ENCODE measurements at regions not wholly inside any gene's neighbourhood (a gene's known extent, or its start where the extent isn't known, plus 50 kb on each side); places are given as distances from the start of the nearest gene placed in this dataset.
"Not testable (repeated sequence)": the region's sequence is repeated elsewhere in the genome, so short reads cannot be mapped to it uniquely, and the experiment has no call there.

GRCh38 chr2:234405462-234405861, 91.4 kb downstream of the ARL4C start:
- FAIRE-seq, result no peak

- no peak for FAIRE-seq
Observed at GRCh38 chr2:234404957-234405356, 91.9 kb downstream of the ARL4C start.

- no peak for FAIRE-seq
Observed at GRCh38 chr2:234403751-234404150, 93.1 kb downstream of the ARL4C start.

- no peak for FAIRE-seq
Observed at GRCh38 chr2:234403074-234403473, 93.8 kb downstream of the ARL4C start.

- no peak for FAIRE-seq
Observed at GRCh38 chr2:234401426-234401825, 95.5 kb downstream of the ARL4C start.

- no peak for FAIRE-seq
Observed at GRCh38 chr2:234399451-234400246, 97.2 kb downstream of the ARL4C start.

GRCh38 chr2:234398531-234398930, 98.3 kb downstream of the ARL4C start:
- FAIRE-seq, result no peak

- FAIRE-seq, result no peak
Observed at GRCh38 chr2:234395891-234396420, 100.9 kb downstream of the ARL4C start.

- no peak for FAIRE-seq
Observed at GRCh38 chr2:234394450-234394849, 102.4 kb downstream of the ARL4C start.

GRCh38 chr2:234393354-234393753, 103.5 kb downstream of the ARL4C start:
- FAIRE-seq, result no peak

- no peak for FAIRE-seq
Observed at GRCh38 chr2:234392041-234392615, 104.8 kb downstream of the ARL4C start.

- FAIRE-seq, result no peak
Observed at GRCh38 chr2:234391625-234392024, 105.3 kb downstream of the ARL4C start.

GRCh38 chr2:234389661-234390060, 107.2 kb downstream of the ARL4C start:
- FAIRE-seq, result not testable (repeated sequence)

- FAIRE-seq, result no peak
Observed at GRCh38 chr2:234388591-234388990, 108.3 kb downstream of the ARL4C start.

GRCh38 chr2:234386971-234387370, 109.9 kb downstream of the ARL4C start:
- no peak for FAIRE-seq

- no peak for FAIRE-seq
Observed at GRCh38 chr2:234382131-234382530, 114.8 kb downstream of the ARL4C start.

GRCh38 chr2:234378958-234379357, 117.9 kb downstream of the ARL4C start:
- FAIRE-seq, result not testable (repeated sequence)

- FAIRE-seq, result no peak
Observed at GRCh38 chr2:234378440-234378839, 118.4 kb downstream of the ARL4C start.

- no peak for FAIRE-seq
Observed at GRCh38 chr2:234377761-234378391, 119.0 kb downstream of the ARL4C start.

GRCh38 chr2:234376229-234376628, 120.7 kb downstream of the ARL4C start:
- FAIRE-seq, result no peak

GRCh38 chr2:234375176-234375880, 121.6 kb downstream of the ARL4C start:
- FAIRE-seq, result no peak

GRCh38 chr2:234374736-234375135, 122.1 kb downstream of the ARL4C start:
- no peak for FAIRE-seq

GRCh38 chr2:234374150-234374508, 122.8 kb downstream of the ARL4C start:
- FAIRE-seq, result no peak
